ENCODE measurements at regions not wholly inside any gene's neighbourhood (a gene's known extent, or its start where the extent isn't known, plus 50 kb on each side); places are given as distances from the start of the nearest gene placed in this dataset.

GRCh38 chr2:234620018-234620417 lies 123.1 kb upstream of the ARL4C start:
- TF ChIP-seq POLR2A (IDR thresholded peaks at IDR 0.05) (no peak), CTCF (IDR thresholded peaks at IDR 0.05) (no peak), POLR2AphosphoS5 (IDR thresholded peaks at IDR 0.05; ENCODE audit: insufficient read depth in 1 of 2, low read depth in 1 of 2) (no peak)

All from vagina (tissue), 2 donors.